GM18861 (cell line): ENCODE measurements at regions not wholly inside any gene's neighbourhood (a gene's known extent, or its start where the extent isn't known, plus 50 kb on each side); places are given as distances from the start of the nearest gene placed in this dataset.
"Not testable (repeated sequence)": the region's sequence is repeated elsewhere in the genome, so short reads cannot be mapped to it uniquely, and the experiment has no call there.

ENCODE experiments used
- ATAC-seq: cut with Tn5 transposase; IDR thresholded peaks from one replicate; pipeline ENCODE4 v1.9.1; 2021; ENCODE audit not compliant: unreplicated experiment

GRCh38 chr1:31510853-31511789, 65.2 kb upstream of the TINAGL1 start:
- ATAC-seq: no peak

GRCh38 chr1:31511848-31512615, 64.3 kb upstream of the TINAGL1 start:
- no peak for ATAC-seq

GRCh38 chr1:31514117-31514516, 62.2 kb upstream of the TINAGL1 start:
- no peak for ATAC-seq

- no peak for ATAC-seq
These were observed 61.1 kb upstream of the TINAGL1 start for GRCh38 chr1:31515056-31515775.

GRCh38 chr1:31515936-31516335, 60.4 kb upstream of the TINAGL1 start:
- no peak for ATAC-seq

- no peak for ATAC-seq
These were observed 59.0 kb upstream of the TINAGL1 start for GRCh38 chr1:31517301-31517700.

GRCh38 chr1:31517986-31518385, 58.3 kb upstream of the TINAGL1 start:
- not testable (repeated sequence) for ATAC-seq

GRCh38 chr1:31521761-31522555, 54.4 kb upstream of the TINAGL1 start:
- ATAC-seq: no peak

GRCh38 chr1:31522556-31522845, 53.8 kb upstream of the TINAGL1 start:
- no peak for ATAC-seq

GRCh38 chr1:31523012-31523411, 53.3 kb upstream of the TINAGL1 start:
- no peak for ATAC-seq

- no peak for ATAC-seq
These were observed 52.5 kb upstream of the TINAGL1 start for GRCh38 chr1:31523769-31524168.

- no peak for ATAC-seq
These were observed 52.0 kb upstream of the TINAGL1 start for GRCh38 chr1:31524186-31524901.
